ENCODE measurements at regions not wholly inside any gene's neighbourhood (a gene's known extent, or its start where the extent isn't known, plus 50 kb on each side); places are given as distances from the start of the nearest gene placed in this dataset.

- DNase-seq (ENCODE audit: insufficient read length): no peak
- no peak for FAIRE-seq
- no peak for TF ChIP-seq TAF1 (IDR thresholded peaks at IDR 0.05; ENCODE audit: borderline replicate concordance, low read depth, low read length)
- TF ChIP-seq POLR2AphosphoS5 (IDR thresholded peaks at IDR 0.05; ENCODE audit: low read depth, low read length): no peak
- TF ChIP-seq POLR2A (IDR thresholded peaks at IDR 0.05; ENCODE audit: low read depth, low read length): no peak
These were observed 720.3 kb downstream of the GALR1 start for GRCh38 chr18:77969972-77970371.

- FAIRE-seq: no peak
- no peak for TF ChIP-seq TAF1 (IDR thresholded peaks at IDR 0.05; ENCODE audit: borderline replicate concordance, low read depth, low read length)
- no peak for DNase-seq (ENCODE audit: insufficient read length)
These were observed 721.2 kb downstream of the GALR1 start for GRCh38 chr18:77970814-77971213.

- no peak for FAIRE-seq
- TF ChIP-seq TAF1 (IDR thresholded peaks at IDR 0.05; ENCODE audit: borderline replicate concordance, low read depth, low read length): no peak
- TF ChIP-seq POLR2A (IDR thresholded peaks at IDR 0.05; ENCODE audit: low read depth, low read length): no peak
- TF ChIP-seq POLR2AphosphoS5 (IDR thresholded peaks at IDR 0.05; ENCODE audit: low read depth, low read length): no peak
- DNase-seq (ENCODE audit: insufficient read length): no peak
These were observed 724.1 kb downstream of the GALR1 start for GRCh38 chr18:77973745-77974144.

- no peak for FAIRE-seq
- TF ChIP-seq TAF1 (IDR thresholded peaks at IDR 0.05; ENCODE audit: borderline replicate concordance, low read depth, low read length): no peak
- no peak for TF ChIP-seq POLR2A (IDR thresholded peaks at IDR 0.05; ENCODE audit: low read depth, low read length)
- TF ChIP-seq POLR2AphosphoS5 (IDR thresholded peaks at IDR 0.05; ENCODE audit: low read depth, low read length): no peak
These were observed 724.7 kb downstream of the GALR1 start for GRCh38 chr18:77974329-77974728.

GRCh38 chr18:77977331-77977730 is 727.7 kb downstream of the GALR1 start:
- TF ChIP-seq POLR2A (IDR thresholded peaks at IDR 0.05; ENCODE audit: low read depth, low read length) (no peak), POLR2AphosphoS5 (IDR thresholded peaks at IDR 0.05; ENCODE audit: low read depth, low read length) (no peak), TAF1 (IDR thresholded peaks at IDR 0.05; ENCODE audit: borderline replicate concordance, low read depth, low read length) (no peak)
- FAIRE-seq (no peak), DNase-seq (ENCODE audit: insufficient read length) (no peak)

More at GRCh38 chr18:77974329-77974728, 724.7 kb downstream of the GALR1 start:
- no peak for DNase-seq (ENCODE audit: insufficient read length)

GRCh38 chr18:77980275-77980674 is 730.6 kb downstream of the GALR1 start:
- DNase-seq (ENCODE audit: insufficient read length) (no peak), FAIRE-seq (no peak)
- TF ChIP-seq POLR2A (IDR thresholded peaks at IDR 0.05; ENCODE audit: low read depth, low read length): no peak
- TF ChIP-seq POLR2AphosphoS5 (IDR thresholded peaks at IDR 0.05; ENCODE audit: low read depth, low read length): no peak
- no peak for TF ChIP-seq TAF1 (IDR thresholded peaks at IDR 0.05; ENCODE audit: borderline replicate concordance, low read depth, low read length)

- FAIRE-seq (no peak), DNase-seq (ENCODE audit: insufficient read length) (no peak)
- no peak for TF ChIP-seq TAF1 (IDR thresholded peaks at IDR 0.05; ENCODE audit: borderline replicate concordance, low read depth, low read length)
- no peak for TF ChIP-seq POLR2A (IDR thresholded peaks at IDR 0.05; ENCODE audit: low read depth, low read length)
- no peak for TF ChIP-seq POLR2AphosphoS5 (IDR thresholded peaks at IDR 0.05; ENCODE audit: low read depth, low read length)
These were observed 732.2 kb downstream of the GALR1 start for GRCh38 chr18:77981874-77982273.

GRCh38 chr18:77983270-77983669 is 733.6 kb downstream of the GALR1 start:
- TF ChIP-seq POLR2A (IDR thresholded peaks at IDR 0.05; ENCODE audit: low read depth, low read length): no peak
- TF ChIP-seq TAF1 (IDR thresholded peaks at IDR 0.05; ENCODE audit: borderline replicate concordance, low read depth, low read length): no peak
- TF ChIP-seq POLR2AphosphoS5 (IDR thresholded peaks at IDR 0.05; ENCODE audit: low read depth, low read length): no peak
- FAIRE-seq: no peak
- no peak for DNase-seq (ENCODE audit: insufficient read length)

GRCh38 chr18:77984178-77984577 is 734.5 kb downstream of the GALR1 start:
- DNase-seq (ENCODE audit: insufficient read length): no peak
- FAIRE-seq: no peak
- TF ChIP-seq POLR2A (IDR thresholded peaks at IDR 0.05; ENCODE audit: low read depth, low read length) (no peak), TAF1 (IDR thresholded peaks at IDR 0.05; ENCODE audit: borderline replicate concordance, low read depth, low read length) (no peak), POLR2AphosphoS5 (IDR thresholded peaks at IDR 0.05; ENCODE audit: low read depth, low read length) (no peak)

- DNase-seq (ENCODE audit: insufficient read length) (no peak), FAIRE-seq (no peak)
- TF ChIP-seq POLR2AphosphoS5 (IDR thresholded peaks at IDR 0.05; ENCODE audit: low read depth, low read length) (no peak), POLR2A (IDR thresholded peaks at IDR 0.05; ENCODE audit: low read depth, low read length) (no peak), TAF1 (IDR thresholded peaks at IDR 0.05; ENCODE audit: borderline replicate concordance, low read depth, low read length) (no peak)
These were observed 735.2 kb downstream of the GALR1 start for GRCh38 chr18:77984833-77985232.

- TF ChIP-seq TAF1 (IDR thresholded peaks at IDR 0.05; ENCODE audit: borderline replicate concordance, low read depth, low read length) (no peak), POLR2A (IDR thresholded peaks at IDR 0.05; ENCODE audit: low read depth, low read length) (no peak), POLR2AphosphoS5 (IDR thresholded peaks at IDR 0.05; ENCODE audit: low read depth, low read length) (no peak)
- DNase-seq (ENCODE audit: insufficient read length) (no peak), FAIRE-seq (no peak)
These were observed 736.1 kb downstream of the GALR1 start for GRCh38 chr18:77985526-77986281.

GRCh38 chr18:77990131-77990530 is 740.5 kb downstream of the GALR1 start:
- DNase-seq (ENCODE audit: insufficient read length) (no peak), FAIRE-seq (no peak)

More at GRCh38 chr18:77990131-77990530, 740.5 kb downstream of the GALR1 start:
- no peak for TF ChIP-seq TAF1 (IDR thresholded peaks at IDR 0.05; ENCODE audit: borderline replicate concordance, low read depth, low read length)
- no peak for TF ChIP-seq POLR2AphosphoS5 (IDR thresholded peaks at IDR 0.05; ENCODE audit: low read depth, low read length)
- TF ChIP-seq POLR2A (IDR thresholded peaks at IDR 0.05; ENCODE audit: low read depth, low read length): no peak

Data from GM12892 (cell line).